NB4 (cell line): ENCODE measurements at regions not wholly inside any gene's neighbourhood (a gene's known extent, or its start where the extent isn't known, plus 50 kb on each side); places are given as distances from the start of the nearest gene placed in this dataset.
"Not testable (repeated sequence)": the region's sequence is repeated elsewhere in the genome, so short reads cannot be mapped to it uniquely, and the experiment has no call there.

Source experiments
- DNase-seq: peaks from one replicate; pipeline ENCODE4 v3.0.0; 2010; ENCODE audit warnings: low read depth
- H3K4me3 ChIP-seq: one replicate; pipeline ENCODE4 v1.5.1; 2011; ENCODE audit warnings: mild to moderate bottlenecking, low read depth, low read length, moderate library complexity
- MYC ChIP-seq: IDR thresholded peaks from 2 replicates; pipeline ENCODE4 v1.6.1; 2011; ENCODE audit warnings: low read depth, low read length
- POLR2A ChIP-seq: IDR thresholded peaks from 2 replicates; pipeline ENCODE4 v1.6.1; 2011; ENCODE audit warnings: mild to moderate bottlenecking; ENCODE audit not compliant: insufficient read length; ENCODE audit errors: extremely low read depth
- TF ChIP-seq, protein P1 (sequence below): IDR thresholded peaks from 2 replicates; pipeline ENCODE4 v1.6.1; 2011; ENCODE audit warnings: low read depth, low read length
- TF ChIP-seq, protein P2 (sequence below): IDR thresholded peaks from one replicate; pipeline ENCODE4 v1.5.1; 2012; ENCODE audit warnings: low read depth, low read length

DNA sequence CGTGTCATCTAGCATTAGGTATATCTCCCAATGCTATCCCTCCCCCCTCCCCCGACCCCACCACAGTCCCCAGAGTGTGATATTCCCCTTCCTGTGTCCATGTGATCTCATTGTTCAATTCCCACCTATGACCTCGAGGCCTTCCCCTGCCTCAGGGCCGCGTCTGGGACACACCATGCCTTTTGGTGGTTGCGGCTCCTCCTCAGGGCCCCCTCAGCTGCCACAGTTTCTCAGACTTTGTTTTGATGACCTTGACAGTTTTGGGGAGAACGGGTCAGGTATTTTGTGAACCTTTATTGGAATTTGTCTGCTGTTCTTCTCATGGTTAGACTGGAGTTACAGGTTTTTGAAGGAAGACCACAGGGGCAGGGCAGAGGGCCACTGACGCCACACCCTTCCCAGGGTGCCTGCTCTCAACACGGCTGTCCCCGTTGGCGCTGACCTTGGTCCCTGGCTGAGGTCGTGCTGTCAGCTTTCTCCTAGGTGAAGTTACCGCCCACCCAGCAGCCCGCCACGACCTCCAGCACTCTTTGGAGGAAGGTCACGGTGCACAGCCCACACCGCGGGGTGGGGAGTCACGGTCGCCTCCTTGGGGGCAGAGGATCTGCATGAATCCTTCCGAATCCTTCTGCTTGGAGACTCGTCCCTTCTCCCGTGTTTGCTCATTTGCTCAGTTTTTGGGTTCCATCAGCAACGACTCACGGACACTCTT is 130.5 kb downstream of the KIF26A start:
- DNase-seq = no peak
- no peak overlapping the region for H3K4me3 ChIP-seq
- TF ChIP-seq, protein P1, sequence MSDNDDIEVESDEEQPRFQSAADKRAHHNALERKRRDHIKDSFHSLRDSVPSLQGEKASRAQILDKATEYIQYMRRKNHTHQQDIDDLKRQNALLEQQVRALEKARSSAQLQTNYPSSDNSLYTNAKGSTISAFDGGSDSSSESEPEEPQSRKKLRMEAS = no peak
- TF ChIP-seq POLR2A (no peak), MYC (no peak)
- TF ChIP-seq, protein P2, sequence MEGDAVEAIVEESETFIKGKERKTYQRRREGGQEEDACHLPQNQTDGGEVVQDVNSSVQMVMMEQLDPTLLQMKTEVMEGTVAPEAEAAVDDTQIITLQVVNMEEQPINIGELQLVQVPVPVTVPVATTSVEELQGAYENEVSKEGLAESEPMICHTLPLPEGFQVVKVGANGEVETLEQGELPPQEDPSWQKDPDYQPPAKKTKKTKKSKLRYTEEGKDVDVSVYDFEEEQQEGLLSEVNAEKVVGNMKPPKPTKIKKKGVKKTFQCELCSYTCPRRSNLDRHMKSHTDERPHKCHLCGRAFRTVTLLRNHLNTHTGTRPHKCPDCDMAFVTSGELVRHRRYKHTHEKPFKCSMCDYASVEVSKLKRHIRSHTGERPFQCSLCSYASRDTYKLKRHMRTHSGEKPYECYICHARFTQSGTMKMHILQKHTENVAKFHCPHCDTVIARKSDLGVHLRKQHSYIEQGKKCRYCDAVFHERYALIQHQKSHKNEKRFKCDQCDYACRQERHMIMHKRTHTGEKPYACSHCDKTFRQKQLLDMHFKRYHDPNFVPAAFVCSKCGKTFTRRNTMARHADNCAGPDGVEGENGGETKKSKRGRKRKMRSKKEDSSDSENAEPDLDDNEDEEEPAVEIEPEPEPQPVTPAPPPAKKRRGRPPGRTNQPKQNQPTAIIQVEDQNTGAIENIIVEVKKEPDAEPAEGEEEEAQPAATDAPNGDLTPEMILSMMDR = no peak

DNA sequence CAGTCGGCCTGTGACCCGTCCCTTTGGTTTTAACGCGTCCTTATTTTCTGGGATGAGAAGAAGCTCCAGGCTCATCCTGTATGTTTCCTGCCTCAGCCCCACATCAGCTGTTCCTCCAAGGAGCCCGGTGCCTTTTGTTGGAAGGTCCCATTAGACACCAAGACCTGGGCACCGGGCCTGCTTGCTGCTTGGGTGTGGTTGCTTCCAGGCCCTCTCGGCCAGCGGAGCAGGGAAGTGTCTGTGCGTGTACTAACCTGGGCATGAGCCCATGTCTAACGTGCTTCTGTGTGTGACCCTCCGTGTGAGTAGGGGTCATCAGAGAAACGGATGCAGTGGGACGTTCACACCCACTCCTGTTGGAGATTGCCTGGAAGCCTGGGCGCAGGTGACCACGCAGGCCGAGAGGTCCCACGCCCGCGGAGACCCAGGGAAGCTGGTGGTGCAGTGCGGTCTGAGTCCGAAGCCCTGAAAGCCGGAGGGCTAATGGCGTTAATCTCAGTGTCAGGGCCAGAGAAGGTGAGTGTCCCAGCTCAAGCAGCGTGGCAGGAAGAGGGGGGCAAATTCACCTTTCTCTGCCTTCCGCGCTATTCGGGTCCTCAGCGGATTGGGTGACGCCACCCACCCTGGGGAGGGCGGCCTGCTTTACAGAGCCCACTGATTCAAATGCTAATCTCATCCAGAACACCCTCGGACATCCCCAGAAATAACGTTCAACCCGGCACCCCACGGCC is 131.3 kb downstream of the KIF26A start:
- H3K4me3 ChIP-seq, DNase-seq: not testable (repeated sequence)

DNA sequence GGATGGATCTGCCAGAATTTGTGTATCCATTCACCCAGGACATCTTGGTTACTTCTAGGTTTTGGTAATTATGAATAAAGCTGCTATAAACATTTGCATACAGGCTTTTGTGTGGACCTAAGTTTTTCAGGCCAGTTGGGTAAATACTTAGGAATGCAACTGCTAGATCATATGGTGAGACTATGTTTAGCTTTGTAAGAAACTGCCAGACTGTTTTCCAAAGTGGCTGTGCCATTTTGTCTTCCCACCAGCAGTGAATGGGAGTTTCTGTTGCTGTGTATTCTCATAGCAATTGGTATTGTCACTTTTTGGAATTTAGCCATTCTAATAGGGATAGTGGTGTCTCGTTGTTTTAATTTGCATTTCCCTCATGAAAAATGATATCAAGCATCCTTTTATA is 133.0 kb downstream of the KIF26A start:
- DNase-seq = no peak
- H3K4me3 ChIP-seq = no peak overlapping the region
- TF ChIP-seq POLR2A = no peak
- TF ChIP-seq, protein P1 = no peak
- TF ChIP-seq, protein P2 = no peak
- no peak for TF ChIP-seq MYC

DNA sequence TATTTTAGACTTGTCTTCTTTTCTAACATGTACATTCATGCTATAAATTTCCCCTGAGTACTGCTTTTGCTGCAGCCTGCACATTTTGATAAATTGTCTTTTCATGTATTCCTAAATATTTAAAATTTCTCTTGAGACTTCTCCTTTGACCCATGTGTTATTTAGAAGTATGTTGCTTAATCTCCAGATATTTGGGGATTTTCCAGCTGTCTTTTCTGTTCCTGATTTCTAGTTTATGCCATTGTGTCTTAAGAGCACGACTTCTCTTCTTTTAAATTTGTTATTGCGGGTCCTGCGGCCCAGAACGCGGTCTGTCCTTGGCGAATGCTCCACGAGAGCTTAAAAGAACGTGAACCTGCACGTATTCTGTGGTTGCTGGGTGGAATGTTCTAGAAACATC is 136.4 kb downstream of the KIF26A start:
- no peak for DNase-seq
- TF ChIP-seq, protein P1 = no peak
- TF ChIP-seq MYC (no peak), POLR2A (no peak)
- TF ChIP-seq, protein P2 = no peak
- H3K4me3 ChIP-seq = no peak overlapping the region

DNA sequence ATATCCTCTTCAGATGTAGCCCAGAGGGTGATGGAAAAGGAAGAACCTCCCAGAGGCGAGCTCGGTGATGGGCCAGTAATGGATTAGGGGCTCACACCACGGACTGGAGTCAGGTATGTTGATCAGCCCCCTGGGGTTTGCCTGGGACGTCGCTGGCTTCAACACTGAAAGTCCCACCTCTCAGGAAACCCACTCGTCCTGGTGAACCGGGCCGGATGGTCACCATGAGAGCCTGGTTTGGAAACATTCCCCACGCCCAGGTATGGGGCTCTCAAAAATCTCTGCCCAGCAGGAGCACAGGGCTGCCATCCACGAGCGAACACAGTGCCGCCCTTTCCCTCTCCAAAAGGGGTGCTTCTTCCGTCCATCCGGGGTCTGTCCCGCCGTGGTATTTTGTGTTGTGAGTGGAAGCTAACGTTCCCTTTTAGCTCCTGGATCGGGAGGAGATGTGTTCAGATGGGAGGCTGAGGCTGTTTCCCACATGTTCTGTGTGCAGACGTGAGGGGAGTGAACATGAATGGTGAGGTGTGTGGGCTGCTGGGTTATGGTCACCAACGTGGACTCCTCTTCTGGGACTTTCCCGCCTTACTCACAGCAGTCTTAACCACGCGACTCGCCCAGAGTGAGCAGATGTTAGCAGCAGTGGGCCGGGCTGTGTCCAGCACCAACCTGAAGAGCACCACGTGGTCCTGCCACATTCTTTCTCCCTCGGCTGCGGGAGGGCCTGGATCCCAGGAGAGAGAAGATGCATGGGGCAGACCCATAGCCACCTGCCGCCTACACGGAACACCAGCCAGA is 139.2 kb downstream of the KIF26A start:
- TF ChIP-seq POLR2A (no peak), MYC (no peak)
- TF ChIP-seq, protein P2 = no peak
- TF ChIP-seq, protein P1 = no peak
- no peak for DNase-seq
- H3K4me3 ChIP-seq = no peak overlapping the region

DNA sequence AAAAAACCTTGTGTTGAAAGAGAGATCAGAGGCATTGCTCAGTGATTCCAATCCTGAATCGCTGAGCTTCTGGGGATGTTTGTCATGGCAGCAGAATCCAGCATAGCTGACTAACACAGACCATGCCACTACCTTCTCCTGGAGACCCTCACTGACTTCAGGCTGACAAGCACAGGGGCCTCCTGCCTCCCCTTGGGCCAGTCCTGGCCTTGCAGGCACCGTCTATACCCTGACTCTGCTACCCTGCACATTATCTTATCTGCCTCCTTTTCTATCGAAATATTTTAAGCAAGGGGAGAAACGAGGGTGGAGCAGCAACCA is 139.8 kb downstream of the KIF26A start:
- no peak overlapping the region for H3K4me3 ChIP-seq

More for the DNA sequence above, 139.8 kb downstream of the KIF26A start:
- DNase-seq = no peak
- TF ChIP-seq, protein P1 = no peak
